HFFc6 (cell line): ENCODE measurements at regions not wholly inside any gene's neighbourhood (a gene's known extent, or its start where the extent isn't known, plus 50 kb on each side); places are given as distances from the start of the nearest gene placed in this dataset.

Source experiments
- DNase-seq: peaks from one replicate; pipeline ENCODE4 v3.0.0-alpha.2; 2018
- H3K27ac Mint-ChIP-seq: 2 replicates; pipeline ENCODE4 v1.8.0; 2020; ENCODE audit warnings: mild to moderate bottlenecking, mixed read lengths
- H3K27me3 Mint-ChIP-seq: 2 replicates; pipeline ENCODE4 v1.8.0; 2021; ENCODE audit warnings: mild to moderate bottlenecking, moderate library complexity, mixed read lengths; ENCODE audit not compliant: insufficient read depth
- H3K36me3 Mint-ChIP-seq: 2 replicates; pipeline ENCODE4 v1.8.0; 2021; ENCODE audit warnings: low read depth, mixed read lengths
- H3K4me1 Mint-ChIP-seq: 2 replicates; pipeline ENCODE4 v1.8.0; 2020; ENCODE audit warnings: low read depth, mixed read lengths
- H3K4me3 Mint-ChIP-seq: 2 replicates; pipeline ENCODE4 v1.8.0; 2020; ENCODE audit warnings: mild to moderate bottlenecking, moderate library complexity, mixed read lengths
- H3K9me3 Mint-ChIP-seq: 2 replicates; pipeline ENCODE4 v1.8.0; 2020; ENCODE audit warnings: mild to moderate bottlenecking, mixed read lengths
- TF ChIP-seq, protein P1 (sequence below): fragments of 200-600 bp; sonication (generic); IDR thresholded peaks from 2 replicates; pipeline ENCODE4 v1.5.0; 2021; ENCODE audit warnings: antibody characterized with exemption, mild to moderate bottlenecking

DNA sequence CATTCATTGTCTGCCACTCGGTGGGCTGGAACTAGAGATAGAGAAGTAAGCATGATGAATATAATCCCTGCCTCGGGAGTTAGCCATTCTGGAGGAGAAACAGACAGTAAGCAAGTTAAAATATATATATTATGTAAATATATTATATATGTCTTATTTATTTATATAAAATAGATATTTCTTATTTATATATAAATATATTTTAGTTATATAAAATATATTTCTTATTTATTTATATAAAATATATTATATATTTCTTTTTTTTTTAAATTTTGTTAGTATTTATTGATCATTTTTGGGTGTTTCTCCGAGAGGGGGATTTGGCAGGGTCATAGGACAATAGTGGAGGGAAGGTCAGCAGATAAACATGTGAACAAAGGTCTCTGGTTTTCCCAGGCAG, 78.1 kb upstream of the TBX5 start:
- peaks cover 51% of the 10 kb centered on the region for H3K27me3 Mint-ChIP-seq
- DNase-seq: no peak
- H3K27ac Mint-ChIP-seq: no peak overlapping the region
- peaks cover 21% of the 10 kb centered on the region for H3K4me1 Mint-ChIP-seq
- no peak overlapping the region for H3K4me3 Mint-ChIP-seq
- TF ChIP-seq, protein P1, sequence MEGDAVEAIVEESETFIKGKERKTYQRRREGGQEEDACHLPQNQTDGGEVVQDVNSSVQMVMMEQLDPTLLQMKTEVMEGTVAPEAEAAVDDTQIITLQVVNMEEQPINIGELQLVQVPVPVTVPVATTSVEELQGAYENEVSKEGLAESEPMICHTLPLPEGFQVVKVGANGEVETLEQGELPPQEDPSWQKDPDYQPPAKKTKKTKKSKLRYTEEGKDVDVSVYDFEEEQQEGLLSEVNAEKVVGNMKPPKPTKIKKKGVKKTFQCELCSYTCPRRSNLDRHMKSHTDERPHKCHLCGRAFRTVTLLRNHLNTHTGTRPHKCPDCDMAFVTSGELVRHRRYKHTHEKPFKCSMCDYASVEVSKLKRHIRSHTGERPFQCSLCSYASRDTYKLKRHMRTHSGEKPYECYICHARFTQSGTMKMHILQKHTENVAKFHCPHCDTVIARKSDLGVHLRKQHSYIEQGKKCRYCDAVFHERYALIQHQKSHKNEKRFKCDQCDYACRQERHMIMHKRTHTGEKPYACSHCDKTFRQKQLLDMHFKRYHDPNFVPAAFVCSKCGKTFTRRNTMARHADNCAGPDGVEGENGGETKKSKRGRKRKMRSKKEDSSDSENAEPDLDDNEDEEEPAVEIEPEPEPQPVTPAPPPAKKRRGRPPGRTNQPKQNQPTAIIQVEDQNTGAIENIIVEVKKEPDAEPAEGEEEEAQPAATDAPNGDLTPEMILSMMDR: no peak
- no peaks in the 10 kb centered on the region for H3K36me3 Mint-ChIP-seq
- no peaks in the 10 kb centered on the region for H3K9me3 Mint-ChIP-seq

DNA sequence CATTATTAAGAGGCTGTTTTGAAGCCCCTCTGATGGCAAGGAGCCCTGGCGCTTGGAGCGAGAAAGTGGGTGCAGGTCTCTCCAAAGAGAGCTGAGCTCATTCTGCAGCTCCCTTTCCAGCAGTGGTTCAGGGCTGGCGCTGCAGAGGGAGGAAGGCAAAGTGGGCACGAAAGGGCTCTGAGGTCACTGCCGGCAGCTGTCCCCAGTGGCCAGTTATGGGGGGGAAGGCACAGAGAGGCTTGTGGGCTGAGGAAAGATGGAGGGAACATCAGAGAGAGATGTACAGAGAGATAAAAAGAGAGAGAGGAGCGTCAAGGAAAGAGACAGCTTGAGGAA, 75.2 kb upstream of the TBX5 start:
- no peaks in the 10 kb centered on the region for H3K9me3 Mint-ChIP-seq
- no peaks in the 10 kb centered on the region for H3K36me3 Mint-ChIP-seq
- TF ChIP-seq, protein P1: no peak
- peaks cover 21% of the 10 kb centered on the region for H3K4me1 Mint-ChIP-seq
- H3K27me3 Mint-ChIP-seq: peaks cover 55% of the 10 kb centered on the region
- DNase-seq: no peak
- peak overlapping the region; percentile 85 for H3K4me3 Mint-ChIP-seq
- H3K27ac Mint-ChIP-seq: no peak overlapping the region

DNA sequence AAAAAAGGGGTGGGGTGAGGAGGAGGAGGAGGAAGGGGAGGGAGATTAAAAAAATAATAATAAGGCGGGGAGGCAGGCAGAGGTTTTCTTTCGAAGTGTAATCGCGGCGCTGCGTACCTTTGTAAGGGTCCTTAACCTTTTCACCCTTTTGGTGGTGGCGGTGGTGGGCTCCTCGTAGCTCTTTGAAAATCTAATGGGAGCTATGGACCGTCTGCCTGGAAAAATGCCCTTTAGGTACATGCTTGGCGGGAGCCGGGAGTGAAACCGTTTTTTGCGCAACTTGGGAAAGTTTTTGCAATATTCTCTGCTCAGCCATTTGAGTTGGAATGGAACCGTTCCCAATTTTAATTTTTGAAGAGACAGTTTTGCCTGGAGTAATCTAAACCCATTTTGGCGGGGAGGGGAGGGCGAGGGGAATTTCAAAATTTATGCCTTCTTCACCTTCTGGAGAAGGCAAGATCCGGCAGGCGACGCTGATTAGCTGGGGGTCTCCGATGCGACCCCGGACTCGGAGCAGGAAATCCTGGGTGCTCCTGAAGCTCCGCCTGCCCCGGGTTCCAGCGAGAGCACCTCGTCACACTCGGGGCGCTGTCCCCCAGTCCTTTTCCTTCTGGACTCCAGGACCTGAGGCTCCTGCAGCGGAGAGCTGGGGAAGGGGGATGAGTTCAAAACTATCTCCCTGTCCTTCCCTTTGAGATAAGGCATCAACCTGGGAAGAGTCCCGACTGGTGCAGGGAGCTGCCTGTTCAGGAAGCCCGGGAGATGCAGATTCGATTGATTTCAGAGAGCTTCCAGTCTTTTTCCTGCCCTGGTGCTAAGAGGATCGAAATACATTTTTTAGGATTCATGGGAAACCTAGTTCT, 74.6 kb upstream of the TBX5 start:
- no peaks in the 10 kb centered on the region for H3K9me3 Mint-ChIP-seq
- peaks cover 21% of the 10 kb centered on the region for H3K4me1 Mint-ChIP-seq
- no peak for DNase-seq
- H3K27me3 Mint-ChIP-seq: peaks cover 51% of the 10 kb centered on the region
- peak overlapping the region; percentile 85 for H3K4me3 Mint-ChIP-seq
- H3K36me3 Mint-ChIP-seq: no peaks in the 10 kb centered on the region
- TF ChIP-seq, protein P1: no peak
- no peak overlapping the region for H3K27ac Mint-ChIP-seq

DNA sequence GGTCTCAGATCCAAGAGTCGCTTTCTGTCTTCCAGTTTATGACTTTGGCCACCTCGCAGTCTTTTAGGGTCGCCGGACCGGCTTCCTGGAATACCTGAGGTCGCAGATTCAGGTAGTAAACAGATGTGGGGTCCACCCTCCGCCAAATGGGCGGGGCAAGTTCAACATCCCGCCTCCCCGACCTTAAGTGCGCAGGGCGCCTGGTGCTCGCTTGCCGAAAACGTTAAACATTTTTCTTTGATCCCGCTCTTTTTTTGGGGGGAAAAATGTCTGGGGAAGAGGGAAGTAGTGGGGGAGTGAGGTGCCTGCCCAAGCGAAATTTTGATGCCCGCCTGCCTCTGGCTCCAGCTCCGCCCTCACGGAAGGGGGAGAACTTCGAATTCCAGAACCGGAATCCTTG, 73.9 kb upstream of the TBX5 start:
- peaks cover 47% of the 10 kb centered on the region for H3K27me3 Mint-ChIP-seq
- H3K4me3 Mint-ChIP-seq: peak overlapping the region; percentile 85
- no peak for DNase-seq
- no peak overlapping the region for H3K27ac Mint-ChIP-seq
- TF ChIP-seq, protein P1: no peak
- no peaks in the 10 kb centered on the region for H3K9me3 Mint-ChIP-seq
- no peaks in the 10 kb centered on the region for H3K36me3 Mint-ChIP-seq
- peaks cover 25% of the 10 kb centered on the region for H3K4me1 Mint-ChIP-seq

DNA sequence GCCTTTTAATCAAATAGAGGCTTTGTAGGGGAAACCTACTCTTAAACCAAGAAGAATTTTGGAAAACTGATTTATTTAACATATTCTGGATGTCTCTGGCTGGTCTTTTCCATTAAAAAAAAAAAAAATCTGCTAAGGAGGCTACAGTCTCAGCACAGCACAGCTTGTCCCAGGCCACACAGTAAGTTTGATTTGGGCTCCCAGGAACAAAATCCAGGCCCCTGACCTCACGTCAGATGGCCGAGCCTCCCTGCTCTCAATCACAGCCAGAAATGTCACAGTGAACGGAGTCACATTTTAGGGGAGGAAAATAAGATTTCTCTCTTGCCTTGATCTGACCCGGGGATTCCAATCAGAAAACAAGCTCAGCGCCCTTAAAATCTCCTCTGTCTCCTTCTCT, 72.9 kb upstream of the TBX5 start:
- H3K27ac Mint-ChIP-seq: no peak overlapping the region
- TF ChIP-seq, protein P1: no peak
- H3K36me3 Mint-ChIP-seq: no peaks in the 10 kb centered on the region
- no peak for DNase-seq
- H3K9me3 Mint-ChIP-seq: no peaks in the 10 kb centered on the region
- peaks cover 47% of the 10 kb centered on the region for H3K27me3 Mint-ChIP-seq
- H3K4me3 Mint-ChIP-seq: no peak overlapping the region; the same call in 1 of the 2 replicates
- H3K4me1 Mint-ChIP-seq: peaks cover 25% of the 10 kb centered on the region
